GM12878 (cell line): ENCODE measurements at regions not wholly inside any gene's neighbourhood (a gene's known extent, or its start where the extent isn't known, plus 50 kb on each side); places are given as distances from the start of the nearest gene placed in this dataset.

Experiments
- CEBPZ ChIP-seq: fragments of 150-350 bp; IDR thresholded peaks from 2 replicates; pipeline ENCODE4 v1.6.1; 2016; ENCODE audit warnings: low read depth, low read length
- E4F1 ChIP-seq: fragments of 450-650 bp; IDR thresholded peaks from 2 replicates; pipeline ENCODE4 v1.6.1; 2018; ENCODE audit warnings: borderline replicate concordance, mild to moderate bottlenecking; ENCODE audit not compliant: partially characterized antibody
- GATAD2B ChIP-seq: fragments of 450-650 bp; conservative IDR thresholded peaks from 2 replicates; pipeline ENCODE4 v1.6.1; 2017; ENCODE audit warnings: low read depth, mild to moderate bottlenecking, moderate library complexity
- NR2C1 ChIP-seq: fragments of 450-650 bp; IDR thresholded peaks from 2 replicates; pipeline ENCODE4 v1.6.1; 2017; ENCODE audit warnings: antibody characterized with exemption, mild to moderate bottlenecking, moderate library complexity
- SMAD5 ChIP-seq: IDR thresholded peaks from 2 replicates; pipeline ENCODE4 v1.6.1; 2016; ENCODE audit warnings: antibody characterized with exemption, low read depth
- TAF1 ChIP-seq: IDR thresholded peaks from 2 replicates; pipeline ENCODE4 v1.6.1; 2011; ENCODE audit warnings: mild to moderate bottlenecking, low read depth, low read length, borderline replicate concordance
- ZBED1 ChIP-seq: IDR thresholded peaks from 2 replicates; pipeline ENCODE4 v1.6.1; 2016; ENCODE audit warnings: borderline replicate concordance

- TF ChIP-seq E4F1 (no peak), SMAD5 (no peak), ZBED1 (no peak), CEBPZ (no peak), GATAD2B (no peak), TAF1 (no peak), NR2C1 (no peak)
Measured at GRCh38 chr15:69784798-69785566, 312.7 kb downstream of the TLE3 start (continued).
